ENCODE measurements at regions not wholly inside any gene's neighbourhood (a gene's known extent, or its start where the extent isn't known, plus 50 kb on each side); places are given as distances from the start of the nearest gene placed in this dataset.

GRCh38 chr13:90416938-90417337, 930.5 kb upstream of the MIR17HG start:
- TF ChIP-seq ZNF350 (tag by site-specific recombination; IDR thresholded peaks at IDR 0.05): no peak
- TF ChIP-seq REST (tag by site-specific recombination; IDR thresholded peaks at IDR 0.05): no peak
- no peak for TF ChIP-seq REPIN1 (tag by site-specific recombination; IDR thresholded peaks at IDR 0.05; ENCODE audit: low read depth)

Measured in HEK293 (cell line).